Right lobe of liver (tissue), 4 donors: ENCODE measurements at regions not wholly inside any gene's neighbourhood (a gene's known extent, or its start where the extent isn't known, plus 50 kb on each side); places are given as distances from the start of the nearest gene placed in this dataset.

Experiments
- CTCF ChIP-seq, 4 donors: fragments of 200-600 bp in 3 of 4; fragments of 450-650 bp in 1 of 4; IDR thresholded peaks; one replicate each; pipeline versions ENCODE4 v1.5.1 to v1.8.0; 2016 to 2022; ENCODE audit warnings: antibody characterized with exemption in 4 of 4, mild to moderate bottlenecking in 2 of 4
- POLR2A ChIP-seq: fragments of 450-650 bp; IDR thresholded peaks from one replicate; pipeline ENCODE4 v1.6.1; 2017; ENCODE audit warnings: antibody characterized with exemption, mild to moderate bottlenecking
- donor health status: DM: no; HTN: no; CAD: no.
- donor health status: DM: no; HTN: no; CAD: no.
- donor health status: DM: no; HTN: yes; CAD: no.

GRCh38 chr10:100683004-100683403 is 62.4 kb upstream of the PAX2 start:
- TF ChIP-seq CTCF (IDR thresholded peaks at IDR 0.05), result no peak
- TF ChIP-seq POLR2A, result no peak
